ENCODE measurements at regions not wholly inside any gene's neighbourhood (a gene's known extent, or its start where the extent isn't known, plus 50 kb on each side); places are given as distances from the start of the nearest gene placed in this dataset.
"Not testable (repeated sequence)": the region's sequence is repeated elsewhere in the genome, so short reads cannot be mapped to it uniquely, and the experiment has no call there.

DNA sequence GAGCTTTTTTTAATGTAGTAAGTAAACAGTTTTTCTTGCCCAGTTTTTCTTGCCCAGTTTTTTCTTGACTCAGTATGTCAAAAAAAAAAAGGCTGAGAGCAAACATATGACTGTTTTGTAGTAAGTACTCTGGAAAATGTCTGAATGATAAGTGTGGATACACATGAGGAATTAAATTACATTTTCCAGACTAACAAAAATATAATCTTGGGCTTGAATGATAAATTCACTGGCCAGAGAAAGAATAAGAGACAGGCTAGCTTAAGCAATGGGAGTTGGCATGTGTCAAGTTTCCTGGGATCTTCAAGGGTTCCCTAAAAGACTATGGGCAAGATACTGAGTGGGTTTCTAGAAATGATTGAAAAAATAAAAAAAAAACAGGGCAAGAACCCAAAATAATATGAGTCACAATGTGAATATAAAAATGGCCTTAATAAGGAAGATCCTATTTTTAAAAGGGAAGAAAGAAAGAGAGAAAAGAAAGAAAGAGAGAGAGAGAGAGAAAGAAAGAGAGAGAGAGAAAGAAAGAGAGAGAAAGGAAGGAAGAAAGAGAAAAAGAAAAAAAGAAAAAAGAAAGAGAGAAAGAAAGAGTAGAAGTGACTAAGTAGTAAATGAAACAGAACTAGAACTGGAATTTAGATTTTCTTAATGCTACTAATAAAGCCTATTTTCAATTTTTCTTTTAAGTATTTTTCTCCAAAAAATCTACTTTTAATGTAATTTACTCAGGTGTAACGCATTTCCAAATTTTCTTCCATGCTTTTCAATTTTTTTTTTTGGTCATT is 60.2 kb downstream of the TFPI2 start:
- intact Hi-C loops (cut with DNase I, micrococcal nuclease): no loop called here
- DNase-seq: no peak
- no peak for ATAC-seq

DNA sequence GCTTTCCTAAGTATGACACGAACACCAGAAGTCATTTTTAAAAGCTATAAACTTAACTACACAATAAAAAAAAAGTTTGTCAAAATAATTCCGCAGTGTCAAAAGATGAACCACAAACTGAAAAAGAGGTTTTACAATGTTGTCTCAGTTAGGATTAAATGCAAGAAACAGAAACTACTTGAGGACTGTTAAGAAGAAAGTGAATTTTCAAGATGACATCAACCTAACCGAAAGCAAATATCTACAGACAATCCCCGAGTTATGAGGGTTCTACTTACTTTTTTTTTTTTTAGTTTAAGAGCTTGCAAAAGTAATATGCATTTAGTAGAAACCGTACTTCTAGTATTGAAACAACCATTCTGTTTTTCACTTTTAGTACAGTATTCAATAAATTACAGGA is 62.3 kb downstream of the TFPI2 start:
- intact Hi-C loops (cut with DNase I, micrococcal nuclease): no loop called here
- no peak for ATAC-seq
- DNase-seq: no peak

DNA sequence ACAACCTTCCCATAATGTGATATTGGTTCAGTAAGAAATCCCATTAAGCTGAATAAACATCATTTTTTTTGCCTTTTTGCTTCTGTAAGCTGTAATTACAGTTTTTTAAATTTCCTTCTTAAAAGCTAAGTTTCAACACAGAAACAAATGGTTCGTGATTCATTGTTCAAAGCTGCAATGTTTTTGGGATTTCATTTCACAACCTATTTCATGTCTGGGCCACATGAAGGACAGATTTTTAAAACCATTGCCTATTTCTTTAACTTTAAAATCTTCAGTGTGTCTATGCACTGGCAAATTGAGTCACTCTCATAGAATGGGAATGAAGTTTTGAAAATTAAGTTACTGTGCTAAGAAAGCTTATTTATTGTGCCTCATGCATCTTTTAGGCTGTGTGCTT is 66.9 kb downstream of the TFPI2 start:
- ATAC-seq (no peak), DNase-seq (no peak)
- intact Hi-C loops (cut with DNase I, micrococcal nuclease): no loop called here

DNA sequence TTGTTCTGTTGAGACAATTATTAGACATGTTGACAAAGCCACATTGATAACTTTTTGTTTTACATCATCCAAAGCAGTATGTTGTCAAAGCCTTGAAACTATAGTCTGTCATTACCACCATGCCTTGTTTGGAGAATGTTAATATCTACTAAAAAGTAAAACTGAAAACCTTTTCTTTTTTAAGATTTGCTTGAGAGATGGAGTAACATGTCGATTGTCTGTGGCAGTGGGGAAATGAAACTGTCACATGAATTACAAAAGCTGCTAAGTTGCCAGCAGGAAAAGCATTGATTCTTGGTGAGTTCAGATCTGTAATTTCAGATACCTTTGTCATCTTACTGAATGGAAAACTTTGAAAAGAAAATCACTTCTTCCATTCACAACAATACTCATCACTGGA is 69.1 kb downstream of the TFPI2 start:
- ATAC-seq: no peak
- intact Hi-C loops (cut with DNase I, micrococcal nuclease): no loop called here
- DNase-seq: no peak

DNA sequence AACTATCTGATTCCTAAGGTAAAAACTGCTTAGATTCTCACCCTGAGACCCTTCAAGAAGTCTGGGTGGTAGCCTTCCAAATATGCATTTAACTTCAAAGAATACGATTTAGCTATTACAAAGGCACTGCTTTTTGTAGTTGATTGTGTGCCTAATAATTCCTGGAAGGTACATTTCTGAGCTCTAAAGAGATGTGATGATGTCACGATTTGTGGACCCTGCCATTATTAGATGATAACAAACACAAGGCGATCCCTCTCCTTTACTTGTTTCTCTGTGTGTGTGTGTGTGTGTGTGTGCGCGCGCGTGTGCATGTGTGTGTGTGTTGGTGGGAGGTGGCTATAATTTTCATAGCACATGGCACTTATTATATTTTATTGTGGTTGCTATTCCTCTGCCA is 70.9 kb downstream of the TFPI2 start:
- no peak for DNase-seq
- intact Hi-C loops (cut with DNase I, micrococcal nuclease): no loop called here
- ATAC-seq: no peak

DNA sequence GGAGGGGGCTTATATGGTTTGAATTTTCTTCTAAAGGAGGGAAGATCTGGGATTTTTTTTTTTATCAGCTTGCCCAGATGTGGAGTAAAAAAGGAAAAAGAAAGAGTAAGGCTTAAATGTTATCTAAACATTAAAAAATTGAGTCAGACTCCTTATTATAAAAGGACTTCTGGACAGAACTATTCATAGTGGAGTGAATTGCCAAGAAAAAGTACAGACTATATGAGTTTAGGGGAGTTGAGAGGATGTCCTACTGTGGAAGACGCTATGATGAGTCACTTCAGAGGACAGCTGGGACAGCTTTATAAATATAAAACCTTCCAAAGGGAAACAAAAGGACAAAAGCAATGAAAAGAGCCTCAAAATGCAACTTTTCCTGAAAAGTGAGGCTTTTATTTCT is 73.0 kb downstream of the TFPI2 start:
- DNase-seq (no peak), ATAC-seq (no peak)
- intact Hi-C loops (cut with DNase I, micrococcal nuclease): no loop called here

DNA sequence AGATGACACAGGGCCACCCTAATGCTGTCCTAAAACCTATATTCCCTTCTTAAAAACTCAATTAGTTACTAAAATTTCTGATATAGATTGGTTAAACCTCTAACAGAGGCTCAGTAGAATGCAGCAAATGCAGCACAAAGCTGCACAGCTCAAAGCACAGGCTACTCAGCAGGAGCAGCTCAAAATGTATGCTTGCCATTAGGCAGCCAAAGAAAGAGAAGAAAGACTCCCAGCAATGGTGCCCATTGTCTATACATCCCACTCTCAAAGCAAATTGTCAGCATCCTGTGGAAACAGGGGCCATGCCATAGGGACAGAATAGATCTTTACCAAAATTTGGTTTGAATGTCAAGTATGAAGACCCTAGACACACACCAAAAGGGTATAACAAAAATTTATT is 73.5 kb downstream of the TFPI2 start:
- DNase-seq: no peak
- ATAC-seq: no peak
- intact Hi-C loops (cut with DNase I, micrococcal nuclease): no loop called here

DNA sequence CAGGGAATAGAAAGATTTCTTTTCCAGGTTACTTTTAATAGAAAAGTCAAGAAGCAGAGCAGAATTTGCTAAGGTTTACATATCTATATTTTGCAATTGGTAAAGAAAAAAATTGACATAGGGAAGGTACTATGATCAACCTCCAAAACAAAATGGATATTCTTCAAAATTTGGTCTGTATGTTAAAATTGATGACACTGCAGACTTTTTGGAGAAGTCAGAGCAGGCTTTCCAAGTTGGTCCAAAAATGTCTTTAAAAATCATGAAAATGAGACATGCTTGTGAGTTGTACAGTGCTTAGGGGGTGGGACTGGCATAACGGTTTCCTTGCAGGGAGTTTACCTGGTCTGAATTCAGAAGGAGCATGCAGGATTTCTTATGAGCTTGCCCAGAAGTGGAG is 77.0 kb downstream of the TFPI2 start:
- ATAC-seq (no peak), DNase-seq (no peak)
- intact Hi-C loops (cut with DNase I, micrococcal nuclease): no loop called here

DNA sequence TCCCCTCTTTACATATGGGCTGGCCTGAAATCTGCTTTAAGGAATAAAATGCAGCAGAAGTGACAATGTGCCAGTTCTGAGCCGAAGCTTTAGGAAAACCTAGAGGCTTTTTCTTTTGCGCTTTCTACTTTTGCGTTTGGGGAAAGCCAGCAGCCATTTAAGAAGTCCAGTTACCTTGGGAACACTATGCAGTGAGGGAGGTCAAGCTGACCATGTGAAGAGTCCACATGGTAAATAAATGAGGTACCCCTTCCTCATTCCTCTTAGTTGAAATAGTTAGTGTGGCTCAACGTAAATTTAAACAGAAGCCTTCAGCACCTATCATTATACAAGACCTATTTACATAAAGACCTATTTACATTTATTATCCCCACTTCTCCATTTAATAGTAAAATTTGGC is 78.5 kb downstream of the TFPI2 start:
- DNase-seq (no peak), ATAC-seq (no peak)
- intact Hi-C loops (cut with DNase I, micrococcal nuclease): no loop called here

DNA sequence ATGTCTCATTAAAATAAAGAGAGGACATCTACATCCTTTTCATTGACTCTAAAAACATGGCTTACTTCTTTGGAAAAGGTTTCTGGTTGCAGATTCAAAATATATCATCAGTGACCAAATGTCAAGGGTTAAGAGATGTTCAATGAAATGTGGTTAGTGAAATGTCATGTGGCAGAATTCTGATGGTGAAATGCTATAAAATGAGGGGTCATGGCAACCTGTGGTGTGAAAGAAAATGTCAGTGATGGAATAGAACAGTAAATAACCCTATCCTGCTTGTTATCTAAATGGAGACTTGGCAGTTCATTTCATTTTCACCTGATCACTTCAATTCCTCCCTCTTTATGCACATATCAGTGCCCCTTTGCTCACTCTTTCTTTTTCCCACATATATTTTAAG is 79.4 kb downstream of the TFPI2 start:
- no peak for ATAC-seq
- no peak for DNase-seq
- intact Hi-C loops (cut with DNase I, micrococcal nuclease): no loop called here

DNA sequence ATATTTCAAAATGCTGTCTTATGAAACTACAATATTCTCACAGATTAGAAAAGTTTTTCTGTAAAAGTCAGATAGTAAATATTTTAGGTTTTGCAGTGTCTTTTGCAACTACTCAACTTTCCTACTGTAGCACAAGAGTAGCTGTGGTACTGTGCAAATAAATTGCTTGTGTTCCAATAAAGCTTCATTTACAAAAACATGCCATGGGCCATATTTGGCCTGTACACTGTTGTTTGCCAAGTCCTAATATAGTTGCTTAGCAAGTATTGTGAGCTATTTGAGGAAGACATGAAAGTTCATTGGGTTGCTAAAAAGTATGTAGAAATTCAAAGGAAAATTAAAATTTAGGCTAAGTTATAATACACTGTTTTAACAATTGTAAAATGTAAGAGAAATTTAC is 80.0 kb downstream of the TFPI2 start:
- intact Hi-C loops (cut with DNase I, micrococcal nuclease): no loop called here
- DNase-seq (no peak), ATAC-seq (no peak)

DNA sequence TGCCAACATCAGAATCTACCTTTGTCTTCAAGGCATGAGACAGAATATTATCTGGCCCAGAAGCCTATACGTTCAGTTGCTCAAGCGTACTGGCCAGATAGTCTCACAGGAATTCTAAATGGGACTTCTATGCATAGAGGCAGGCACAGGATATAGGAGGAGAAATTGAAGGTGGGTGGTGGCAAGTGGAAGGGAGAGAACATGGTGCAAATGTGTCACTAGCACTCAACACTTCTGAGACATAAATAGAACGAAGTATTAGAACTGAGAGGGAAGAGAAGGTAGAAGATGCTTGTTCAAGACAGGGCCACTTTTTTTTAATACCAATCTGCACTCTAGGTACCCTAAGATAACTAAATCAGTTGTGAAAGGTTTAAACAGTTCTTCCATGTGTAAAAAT is 85.8 kb downstream of the TFPI2 start:
- ATAC-seq (no peak), DNase-seq (no peak)
- intact Hi-C loops (cut with DNase I, micrococcal nuclease): no loop called here

DNA sequence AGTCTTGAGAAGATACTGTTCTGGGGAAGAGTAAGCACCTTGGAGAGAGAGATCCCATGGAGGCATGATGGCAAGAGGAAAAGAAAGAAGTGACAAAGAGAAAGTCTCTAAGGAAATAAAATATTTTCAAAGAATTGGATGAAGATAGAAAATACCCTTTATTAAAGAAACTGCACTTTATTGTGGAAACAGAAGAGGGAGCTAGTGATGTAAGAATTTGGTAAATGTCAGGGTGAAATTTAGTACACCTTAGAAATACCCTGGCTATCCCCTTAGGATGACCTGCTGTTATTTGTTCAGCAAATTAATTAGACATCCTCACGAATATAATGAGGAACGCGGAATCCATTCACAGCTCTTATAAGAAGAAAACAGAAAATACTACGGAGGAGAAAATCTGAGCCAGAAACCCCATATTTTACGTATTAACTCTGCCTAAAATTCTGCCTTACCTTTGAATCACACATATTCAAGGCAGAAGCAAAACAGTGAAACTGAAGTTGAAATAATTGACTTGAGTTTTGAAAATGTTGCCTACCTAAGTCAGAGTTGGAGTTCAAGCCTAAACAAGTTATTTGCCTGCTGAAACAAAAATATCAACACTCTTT is 90.7 kb downstream of the TFPI2 start:
- intact Hi-C loops (cut with DNase I, micrococcal nuclease): no loop called here
- ATAC-seq (no peak), DNase-seq (no peak)

DNA sequence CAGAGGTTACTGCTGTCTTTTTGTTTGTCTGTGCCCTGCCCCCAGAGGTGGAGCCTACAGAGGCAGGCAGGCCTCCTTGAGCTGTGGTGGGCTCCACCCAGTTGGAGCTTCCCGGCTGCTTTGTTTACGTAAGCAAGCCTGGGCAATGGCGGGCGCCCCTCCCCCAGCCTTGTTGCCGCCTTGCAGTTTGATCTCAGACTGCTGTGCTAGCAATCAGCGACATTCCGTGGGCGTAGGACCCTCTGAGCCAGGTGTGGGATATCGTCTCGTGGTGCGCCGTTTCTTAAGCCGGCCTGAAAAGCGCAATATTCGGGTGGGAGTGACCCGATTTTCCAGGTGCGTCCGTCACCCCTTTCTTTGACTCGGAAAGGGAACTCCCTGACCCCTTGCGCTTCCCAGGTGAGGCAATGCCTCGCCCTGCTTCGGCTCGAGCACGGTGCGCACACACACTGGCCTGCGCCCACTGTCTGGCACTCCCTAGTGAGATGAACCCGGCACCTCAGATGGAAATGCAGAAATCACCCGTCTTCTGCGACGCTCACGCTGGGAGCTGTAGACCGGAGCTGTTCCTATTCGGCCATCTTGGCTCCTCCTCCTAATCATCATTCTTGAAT is 97.4 kb downstream of the TFPI2 start:
- intact Hi-C loops (cut with DNase I, micrococcal nuclease); ATAC-seq; DNase-seq: not testable (repeated sequence)

DNA sequence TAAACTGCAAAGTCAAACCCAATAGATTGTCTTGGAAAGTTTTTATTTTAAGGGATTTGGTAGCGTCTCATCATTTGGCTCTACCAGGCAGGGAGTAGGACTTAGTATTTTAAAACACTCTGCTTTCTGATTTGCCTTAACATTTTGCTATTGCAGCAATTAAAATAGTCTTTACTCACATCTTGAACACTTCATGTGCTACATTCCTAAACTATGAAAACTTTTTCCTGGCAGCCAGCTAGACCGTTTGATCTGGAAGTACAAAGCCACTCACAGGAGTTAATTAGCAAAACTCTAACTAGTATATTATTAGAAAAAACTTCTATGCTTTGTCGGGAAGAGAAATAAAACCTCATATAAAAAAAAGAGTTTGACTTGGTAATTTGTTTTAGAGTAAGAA is 111.4 kb downstream of the TFPI2 start:
- DNase-seq (no peak), ATAC-seq (no peak)
- intact Hi-C loops (cut with DNase I, micrococcal nuclease): no loop called here

DNA sequence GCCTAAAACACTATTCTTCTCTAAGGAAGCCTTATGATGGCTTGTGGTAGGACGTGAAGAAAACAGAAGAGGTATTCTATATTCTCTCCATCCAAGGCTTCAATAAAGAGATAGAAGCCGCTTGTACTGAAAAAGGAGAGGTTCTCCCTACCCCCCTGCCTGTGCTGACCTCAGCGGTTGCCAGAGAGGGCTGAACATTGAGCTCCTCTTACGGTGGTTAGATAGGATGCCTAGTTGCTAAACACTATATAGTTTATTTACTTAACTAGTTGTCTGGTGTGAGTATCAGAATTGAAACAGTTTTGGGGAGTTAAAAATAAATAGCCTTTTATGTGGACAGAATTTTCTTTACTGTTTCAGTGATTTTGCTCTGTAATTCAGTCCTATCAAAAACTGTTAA is 112.2 kb downstream of the TFPI2 start:
- no peak for ATAC-seq
- no peak for DNase-seq
- intact Hi-C loops (cut with DNase I, micrococcal nuclease): no loop called here

DNA sequence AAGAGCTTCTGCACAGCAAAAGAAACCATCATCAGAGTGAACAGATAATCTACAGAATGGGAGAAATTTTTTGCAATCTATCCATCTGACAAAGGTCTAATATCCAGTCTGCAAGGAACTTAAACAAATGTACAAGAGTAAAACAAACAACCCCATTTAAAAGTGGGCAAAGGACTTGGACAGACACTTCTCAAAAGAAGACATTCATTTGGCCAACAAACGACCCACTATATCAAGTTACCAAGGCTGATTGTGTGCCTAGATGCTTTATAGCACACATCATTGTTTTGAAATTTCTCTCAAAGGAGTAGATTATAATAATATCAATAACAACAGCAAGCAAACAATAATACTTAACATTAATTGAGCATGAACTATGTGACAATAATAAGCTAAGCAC is 117.1 kb downstream of the TFPI2 start:
- no peak for ATAC-seq
- intact Hi-C loops (cut with DNase I, micrococcal nuclease): no loop called here
- DNase-seq: no peak

DNA sequence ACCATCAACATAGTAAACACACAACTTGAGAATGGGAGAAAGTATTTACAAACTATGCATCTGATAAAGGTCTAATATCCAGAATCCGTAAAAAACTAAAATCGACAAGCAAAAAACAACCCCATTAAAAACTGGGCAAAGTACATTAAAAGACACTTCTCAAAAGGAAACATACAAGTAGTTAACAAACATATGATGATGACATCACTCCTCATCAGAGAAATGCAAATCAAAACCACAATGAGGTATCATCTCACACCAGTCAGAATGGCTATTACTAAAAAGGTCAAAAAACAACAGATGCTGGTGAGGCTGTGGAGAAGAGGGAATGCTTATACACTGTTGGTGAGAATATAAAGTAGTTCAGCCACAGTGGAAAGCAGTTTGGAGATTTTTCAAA is 125.1 kb downstream of the TFPI2 start:
- intact Hi-C loops (cut with DNase I, micrococcal nuclease): no loop called here
- DNase-seq (no peak), ATAC-seq (no peak)

DNA sequence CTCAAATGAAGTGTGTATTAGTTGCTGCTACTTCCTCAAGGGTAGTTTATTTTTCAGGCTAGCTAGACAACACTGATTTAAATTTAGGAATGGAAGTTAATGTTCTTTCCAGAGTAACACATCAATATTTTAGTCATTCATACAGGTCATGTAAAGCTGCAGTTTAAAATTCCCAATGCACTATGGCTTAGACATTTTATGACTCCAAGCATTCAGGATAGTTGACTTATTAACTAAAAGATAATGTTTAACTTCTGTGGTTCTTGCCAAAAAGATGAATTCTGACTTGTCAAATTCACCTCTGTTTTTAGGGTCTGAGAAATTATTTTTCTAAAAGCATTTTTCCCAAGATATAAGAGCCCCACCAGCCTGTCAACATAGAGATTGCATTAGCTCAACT is 131.9 kb downstream of the TFPI2 start:
- ATAC-seq: no peak
- DNase-seq: no peak
- intact Hi-C loops (cut with DNase I, micrococcal nuclease): no loop called here

DNA sequence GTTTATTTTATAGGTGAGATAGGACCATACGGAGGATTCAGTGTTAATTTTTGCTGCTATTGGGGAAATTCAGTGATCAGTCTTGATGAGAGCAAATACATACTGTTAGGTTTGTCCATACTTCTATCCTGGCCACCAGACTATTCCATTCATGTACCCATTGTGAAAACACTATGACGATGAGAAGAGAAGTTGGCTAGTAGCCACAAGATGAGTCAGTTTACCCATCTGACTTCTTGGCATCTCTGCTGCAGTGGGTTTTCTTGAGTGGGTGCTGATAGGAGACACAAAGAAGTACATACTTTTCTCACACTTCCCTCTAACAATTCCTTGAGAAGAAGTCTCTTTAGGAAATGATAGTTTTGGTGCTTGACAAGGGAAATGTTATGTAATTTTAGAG is 133.1 kb downstream of the TFPI2 start:
- intact Hi-C loops (cut with DNase I, micrococcal nuclease): no loop called here
- ATAC-seq: no peak
- DNase-seq: no peak

DNA sequence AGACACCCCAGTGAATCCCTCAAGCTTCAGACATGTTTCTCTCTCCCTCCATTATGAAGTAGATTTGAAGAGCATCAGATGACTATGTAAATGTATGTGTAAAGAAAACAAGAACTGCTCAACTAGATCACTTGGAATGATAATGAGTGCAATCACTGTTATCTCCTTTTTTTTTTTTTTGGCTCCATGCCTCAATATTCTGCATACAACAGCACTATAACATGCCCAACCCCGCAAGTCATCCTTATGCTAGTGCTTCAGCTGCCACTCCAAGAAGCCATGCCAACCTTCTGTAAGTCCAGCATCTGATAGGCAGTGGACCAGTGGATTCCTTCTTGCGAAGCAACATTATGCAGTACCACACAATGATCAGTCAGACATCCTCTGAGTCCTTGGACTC is 133.7 kb downstream of the TFPI2 start:
- intact Hi-C loops (cut with DNase I, micrococcal nuclease): no loop called here
- no peak for DNase-seq
- no peak for ATAC-seq

Measured in left colon (tissue), 2 donors.